Endodermal cell (in vitro differentiated cells): ENCODE measurements at regions not wholly inside any gene's neighbourhood (a gene's known extent, or its start where the extent isn't known, plus 50 kb on each side); places are given as distances from the start of the nearest gene placed in this dataset.

ENCODE experiments used
- DNase-seq: peaks from one replicate; pipeline ENCODE4 v3.0.0-alpha.2; 2017
- H3K27ac ChIP-seq: 2 replicates; pipeline ENCODE4 v1.5.1; 2013; ENCODE audit warnings: mild to moderate bottlenecking, low read depth, low read length, moderate library complexity
- H3K27me3 ChIP-seq: 2 replicates; pipeline ENCODE4 v1.6.1; 2013; ENCODE audit warnings: mild to moderate bottlenecking, low read length, moderate library complexity; ENCODE audit not compliant: insufficient read depth, control insufficient read depth, poor library complexity, severe bottlenecking
- H3K36me3 ChIP-seq: 2 replicates; pipeline ENCODE4 v1.7.0; 2013; ENCODE audit warnings: mild to moderate bottlenecking, low read length, moderate library complexity; ENCODE audit not compliant: control insufficient read depth, insufficient read depth
- H3K4me1 ChIP-seq: one replicate; pipeline ENCODE4 v1.7.0; 2013; ENCODE audit warnings: low read length; ENCODE audit not compliant: control insufficient read depth, insufficient read depth
- H3K4me3 ChIP-seq: 2 replicates; pipeline ENCODE4 v1.5.1; 2013; ENCODE audit warnings: mild to moderate bottlenecking, low read length, moderate library complexity
- H3K9ac ChIP-seq: 2 replicates; pipeline ENCODE4 v1.6.1; 2013; ENCODE audit warnings: mild to moderate bottlenecking, low read length, moderate library complexity; ENCODE audit not compliant: poor library complexity, severe bottlenecking; ENCODE audit errors: extremely low read depth
- H3K9me3 ChIP-seq: 2 replicates; pipeline ENCODE4 v1.6.1; 2013; ENCODE audit warnings: mild to moderate bottlenecking, low read length, moderate library complexity; ENCODE audit not compliant: control insufficient read depth
- H3K27ac Mint-ChIP-seq: 2 replicates; pipeline ENCODE4 v1.8.0; 2020; ENCODE audit warnings: mixed read lengths
- H3K27me3 Mint-ChIP-seq: 2 replicates; pipeline ENCODE4 v1.8.0; 2021; ENCODE audit warnings: mild to moderate bottlenecking, mixed read lengths; ENCODE audit not compliant: insufficient read depth
- H3K36me3 Mint-ChIP-seq: 2 replicates; pipeline ENCODE4 v1.8.0; 2020; ENCODE audit warnings: low read depth, mixed read lengths
- H3K4me1 Mint-ChIP-seq: 2 replicates; pipeline ENCODE4 v1.8.0; 2020; ENCODE audit warnings: mixed read lengths
- H3K4me3 Mint-ChIP-seq: 2 replicates; pipeline ENCODE4 v1.8.0; 2020; ENCODE audit warnings: mild to moderate bottlenecking, moderate library complexity, mixed read lengths
- H3K9me3 Mint-ChIP-seq: 2 replicates; pipeline ENCODE4 v1.8.0; 2020; ENCODE audit warnings: mild to moderate bottlenecking, mixed read lengths
- CTCF ChIP-seq: fragments of 200-600 bp; sonication (generic); conservative IDR thresholded peaks from 2 replicates; pipeline ENCODE4 v1.5.0; 2021; ENCODE audit warnings: antibody characterized with exemption, mild to moderate bottlenecking
- WGBS, 2 experiments: methylation state at CpG; one replicate each; pipeline versions ENCODE4 v1.1.5 to v1.1.7; 2013; ENCODE audit warnings: missing lambda C conversion rate in 2 of 2, mixed read lengths in 1 of 2; ENCODE audit not compliant: insufficient coverage in 1 of 2, insufficient read length in 1 of 2; 5-methylcytosine and 5-hydroxymethylcytosine counted together

- no peaks in the 10 kb centered on the region for H3K4me1 ChIP-seq
- no peak overlapping the region for H3K27ac Mint-ChIP-seq
- TF ChIP-seq CTCF, result no peak
- H3K4me3 Mint-ChIP-seq, result no peak overlapping the region
- no peaks in the 10 kb centered on the region for H3K9me3 ChIP-seq
- H3K36me3 ChIP-seq, result peaks cover 44% of the 10 kb centered on the region
- WGBS, 2 experiments, result 91 to 100% methylated on average over 6 to 7 of the region's 7 CpGs
- no peaks in the 10 kb centered on the region for H3K27me3 ChIP-seq
- H3K4me1 Mint-ChIP-seq, result peaks cover 11% of the 10 kb centered on the region
- peaks cover 43% of the 10 kb centered on the region for H3K36me3 Mint-ChIP-seq
- H3K27ac ChIP-seq, result no peak overlapping the region
- H3K4me3 ChIP-seq, result no peak overlapping the region
- H3K27me3 Mint-ChIP-seq, result no peaks in the 10 kb centered on the region
- H3K9me3 Mint-ChIP-seq, result no peaks in the 10 kb centered on the region
- no peak for DNase-seq
- H3K9ac ChIP-seq, result no peak overlapping the region
Measured at GRCh38 chr14:71709987-71710386, 222.2 kb upstream of the RGS6 start.

GRCh38 chr14:71711125-71711524 is 221.1 kb upstream of the RGS6 start:
- Histone ChIP-seq H3K27ac (peak overlapping the region; percentile 7), H3K27me3 (no peaks in the 10 kb centered on the region)
- no peak for TF ChIP-seq CTCF

GRCh38 chr14:71711619-71712018 is 220.6 kb upstream of the RGS6 start:
- Histone ChIP-seq H3K27me3 (no peaks in the 10 kb centered on the region), H3K36me3 (peaks cover 38% of the 10 kb centered on the region), H3K4me3 (no peak overlapping the region), H3K4me1 (no peaks in the 10 kb centered on the region), H3K9ac (no peak overlapping the region), H3K27ac (peak overlapping the region; percentile 7), H3K9me3 (no peaks in the 10 kb centered on the region)
- Mint-ChIP-seq H3K4me3 (no peak overlapping the region), H3K27ac (no peak overlapping the region), H3K9me3 (no peaks in the 10 kb centered on the region), H3K27me3 (no peaks in the 10 kb centered on the region), H3K36me3 (peaks cover 38% of the 10 kb centered on the region), H3K4me1 (peaks cover 14% of the 10 kb centered on the region)
- no peak for DNase-seq
- WGBS, 2 experiments, result 80 to 87% methylated on average over 1 of the region's 1 CpG
- TF ChIP-seq CTCF, result no peak

More at GRCh38 chr14:71711125-71711524, 221.1 kb upstream of the RGS6 start:
- DNase-seq, result no peak
- H3K36me3 Mint-ChIP-seq, result peaks cover 41% of the 10 kb centered on the region
- H3K9me3 Mint-ChIP-seq, result no peaks in the 10 kb centered on the region
- no peaks in the 10 kb centered on the region for H3K9me3 ChIP-seq
- H3K4me3 Mint-ChIP-seq, result no peak overlapping the region
- no peaks in the 10 kb centered on the region for H3K4me1 ChIP-seq
- no peaks in the 10 kb centered on the region for H3K27me3 Mint-ChIP-seq
- no peak overlapping the region for H3K4me3 ChIP-seq
- peaks cover 11% of the 10 kb centered on the region for H3K4me1 Mint-ChIP-seq
- no peak overlapping the region for H3K9ac ChIP-seq
- H3K27ac Mint-ChIP-seq, result no peak overlapping the region
- H3K36me3 ChIP-seq, result peaks cover 38% of the 10 kb centered on the region
- WGBS, 2 experiments, result 86 to 97% methylated on average over 1 to 2 of the region's 2 CpGs
